HG02798 (cell line): ENCODE measurements at regions not wholly inside any gene's neighbourhood (a gene's known extent, or its start where the extent isn't known, plus 50 kb on each side); places are given as distances from the start of the nearest gene placed in this dataset.

Experiments
- ATAC-seq: cut with Tn5 transposase; IDR thresholded peaks from one replicate; pipeline ENCODE4 v1.9.1; 2021; ENCODE audit warnings: mild to moderate bottlenecking; ENCODE audit not compliant: unreplicated experiment, poor library complexity

- ATAC-seq, result peak; percentile 60
These were observed 88.0 kb upstream of the TMEM260 start for GRCh38 chr14:56491299-56492285.

GRCh38 chr14:56494167-56494566 is 85.4 kb upstream of the TMEM260 start:
- no peak for ATAC-seq

DNA sequence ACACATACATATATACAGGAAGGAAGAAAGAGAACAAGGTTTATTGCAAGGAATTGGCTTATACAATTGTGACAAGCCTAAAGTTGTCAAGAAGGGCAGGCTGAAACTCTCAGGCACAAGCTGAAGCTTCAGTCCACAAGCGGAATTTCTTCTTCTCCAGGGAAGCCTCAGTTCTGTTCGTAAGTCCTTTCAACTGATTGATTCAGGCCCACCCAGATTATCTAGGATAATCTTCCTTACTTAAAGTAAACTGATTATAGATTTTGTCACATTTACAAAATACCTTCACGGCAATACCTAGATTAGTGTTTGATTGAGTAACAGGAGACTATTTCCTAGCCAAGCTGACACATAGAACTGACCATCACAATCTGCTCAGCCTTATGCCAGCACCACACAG is 81.5 kb upstream of the TMEM260 start:
- ATAC-seq, result no peak

- ATAC-seq, result no peak
These were observed 77.6 kb upstream of the TMEM260 start for GRCh38 chr14:56501909-56502530.

- no peak for ATAC-seq
These were observed 74.2 kb upstream of the TMEM260 start for GRCh38 chr14:56505361-56505760.

DNA sequence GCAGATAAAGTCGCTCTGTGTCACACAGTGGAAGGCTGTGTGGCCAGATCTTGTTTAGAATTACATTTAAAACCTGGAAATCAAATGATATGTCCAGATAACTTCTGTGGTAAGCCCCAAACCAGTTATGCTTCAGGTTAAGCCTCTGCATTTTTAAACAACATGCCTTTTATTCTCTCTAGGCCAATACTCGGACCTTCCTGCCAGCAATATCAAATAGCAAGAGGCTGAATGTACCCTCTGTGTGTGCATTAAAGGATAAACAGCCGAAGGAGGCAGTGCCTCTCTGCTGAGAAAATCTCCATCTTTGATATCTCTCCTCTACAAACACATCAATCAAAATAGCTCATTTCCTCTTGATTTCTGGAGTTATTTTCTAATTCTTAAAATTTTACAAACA is 67.1 kb upstream of the TMEM260 start:
- no peak for ATAC-seq

DNA sequence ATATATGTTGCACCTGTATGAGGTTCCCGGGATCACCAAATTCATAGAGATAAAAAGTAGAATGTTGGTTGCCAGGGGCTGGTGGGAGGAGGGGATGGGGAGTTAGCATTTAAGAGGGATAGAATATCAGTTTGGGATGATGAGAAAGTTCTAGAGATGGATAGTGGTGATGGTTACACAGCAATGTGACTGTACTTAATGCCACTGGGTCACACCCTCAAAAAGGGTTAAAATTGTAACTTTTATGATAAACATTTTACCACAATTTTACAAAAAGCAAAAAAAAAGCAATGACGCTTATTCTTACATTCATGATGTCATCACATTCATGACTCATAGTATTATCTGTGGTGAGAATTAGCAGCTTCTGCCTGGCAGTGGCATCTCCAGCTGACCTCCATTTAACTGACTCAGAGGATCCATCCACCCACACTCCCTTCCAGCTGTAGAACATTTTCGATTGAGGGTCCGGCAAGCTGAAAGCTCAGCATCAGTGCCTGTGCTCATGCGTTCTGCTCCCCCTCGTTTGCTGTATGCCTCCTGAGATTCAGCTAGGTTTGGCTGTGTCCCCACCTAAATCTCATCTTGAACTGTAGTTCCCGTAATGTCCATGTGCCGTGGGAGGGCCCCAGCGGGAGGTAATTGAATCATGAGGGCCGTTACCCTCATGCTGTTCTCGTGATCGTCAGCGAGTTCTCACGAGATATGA is 64.8 kb upstream of the TMEM260 start:
- ATAC-seq, result no peak

DNA sequence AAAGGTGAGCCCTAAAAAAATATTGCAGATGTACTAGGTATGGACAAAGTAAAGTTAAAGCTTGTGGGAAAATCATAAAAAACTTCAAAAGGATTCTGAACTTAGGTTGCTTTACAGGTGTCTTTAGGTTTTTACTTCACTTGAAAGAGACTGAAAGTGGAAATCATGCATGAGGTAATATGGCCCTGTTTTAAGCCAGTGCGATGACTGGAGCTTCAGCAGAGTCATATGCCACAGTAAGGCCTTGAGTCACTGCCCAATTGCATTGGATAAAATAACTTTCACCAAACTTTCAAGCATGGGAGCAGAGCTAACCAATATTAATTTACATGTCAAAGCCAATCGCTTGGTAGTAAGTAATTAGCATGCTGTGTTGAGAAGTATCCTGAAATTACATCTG is 63.9 kb upstream of the TMEM260 start:
- ATAC-seq, result no peak

DNA sequence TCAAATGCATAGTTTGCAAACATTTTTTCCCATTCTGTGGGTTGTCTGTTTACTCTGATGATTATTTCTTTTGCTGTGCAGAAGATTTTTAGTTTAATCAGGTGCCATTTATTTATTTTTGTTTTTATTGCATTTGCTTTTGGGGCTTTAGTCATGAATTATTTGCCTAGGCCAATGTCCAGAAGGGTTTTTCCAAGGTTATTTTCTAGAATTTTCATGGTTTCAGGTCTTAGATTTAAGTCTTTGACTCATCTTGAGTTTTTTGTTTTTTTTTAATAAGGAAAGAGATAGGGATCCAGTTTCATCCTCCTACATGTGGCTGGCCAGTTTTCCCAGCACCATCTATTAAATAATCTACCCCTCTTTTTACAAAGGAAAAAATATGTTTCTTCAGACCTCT is 57.2 kb upstream of the TMEM260 start:
- ATAC-seq, result no peak

DNA sequence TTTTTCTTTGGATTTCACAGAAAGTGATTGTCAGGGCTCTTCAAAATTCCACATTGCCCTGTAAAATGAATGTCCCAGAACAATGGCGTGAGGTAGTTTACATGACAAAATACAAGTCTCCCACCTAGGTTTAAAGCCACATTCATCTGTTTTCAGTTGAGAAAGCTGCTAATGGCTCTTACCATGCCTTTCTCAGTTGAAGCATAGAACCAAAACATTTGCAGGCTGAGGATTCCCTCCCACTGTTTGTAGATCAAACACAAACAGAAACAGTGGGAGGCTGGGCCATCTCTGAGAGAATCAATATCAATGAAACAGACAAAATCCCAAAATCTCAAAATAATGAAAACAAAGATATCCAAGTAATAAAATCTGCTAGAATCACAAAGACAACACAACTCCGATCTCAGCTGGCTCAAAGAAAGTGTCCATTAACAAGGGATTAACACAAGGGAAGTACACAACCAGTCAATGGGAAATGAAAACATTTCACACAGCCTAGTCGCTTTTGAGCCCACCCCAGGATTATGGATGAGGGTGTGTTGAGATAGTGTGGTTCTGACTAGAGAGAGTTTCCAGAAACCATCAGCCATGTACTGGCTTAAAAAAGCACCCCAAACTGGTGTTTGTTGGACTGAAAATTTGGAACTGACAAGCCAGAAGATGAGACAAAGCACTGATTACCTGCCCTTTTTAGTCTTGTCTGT is 54.5 kb upstream of the TMEM260 start:
- ATAC-seq, result no peak

GRCh38 chr14:56528927-56529326 is 50.7 kb upstream of the TMEM260 start:
- ATAC-seq, result no peak
